ENCODE measurements at regions not wholly inside any gene's neighbourhood (a gene's known extent, or its start where the extent isn't known, plus 50 kb on each side); places are given as distances from the start of the nearest gene placed in this dataset.
A peak's percentile ranks its signal among the peaks of the same experiment; 100 is the strongest.

- Histone ChIP-seq H3K9me3 (ENCODE audit: insufficient read depth, low read depth, low read length) (no peaks in the 10 kb centered on the region), H2AFZ (ENCODE audit: low read length) (no peak overlapping the region), H3F3A (ENCODE audit: low read depth) (no peaks in the 10 kb centered on the region), H3K9me2 (replicated peaks; ENCODE audit: low read depth, low read length) (no peaks in the 10 kb centered on the region), H3K4me3 (ENCODE audit: low read length, poor library complexity, severe bottlenecking) (peak overlapping the region; percentile 44), H3K36me3 (ENCODE audit: insufficient read depth, low read length) (no peaks in the 10 kb centered on the region), H3K4me2 (ENCODE audit: low read depth, low read length, poor library complexity, severe bottlenecking) (peak overlapping the region; percentile 62), H3K27me3 (ENCODE audit: insufficient read depth, low read length, poor library complexity, severe bottlenecking) (no peaks in the 10 kb centered on the region), H3K4me1 (ENCODE audit: insufficient read depth, low read length, poor library complexity, severe bottlenecking) (peaks cover 7% of the 10 kb centered on the region), H3K9ac (ENCODE audit: low read depth, low read length, poor library complexity, severe bottlenecking) (no peak overlapping the region), H4K20me1 (ENCODE audit: insufficient read depth, low read length, poor library complexity, severe bottlenecking) (no peaks in the 10 kb centered on the region), H3K79me2 (ENCODE audit: insufficient read depth, low read length) (no peaks in the 10 kb centered on the region)
- no peak for TF ChIP-seq CTCF (conservative IDR thresholded peaks at IDR 0.05; ENCODE audit: low read length)
- TF ChIP-seq EZH2phosphoT487 (IDR thresholded peaks at IDR 0.05; ENCODE audit: borderline replicate concordance) = no peak
Observed at GRCh38 chr20:50366270-50367103, 143.7 kb upstream of the PTPN1 start.

- no peaks in the 10 kb centered on the region for H3K36me3 ChIP-seq (ENCODE audit: insufficient read depth, low read length)
- peak overlapping the region; percentile 44 for H3K4me3 ChIP-seq (ENCODE audit: low read length, poor library complexity, severe bottlenecking)
- no peak overlapping the region for H3K9ac ChIP-seq (ENCODE audit: low read depth, low read length, poor library complexity, severe bottlenecking)
- H4K20me1 ChIP-seq (ENCODE audit: insufficient read depth, low read length, poor library complexity, severe bottlenecking) = no peaks in the 10 kb centered on the region
- peak overlapping the region; percentile 62 for H3K4me2 ChIP-seq (ENCODE audit: low read depth, low read length, poor library complexity, severe bottlenecking)
- H3K4me1 ChIP-seq (ENCODE audit: insufficient read depth, low read length, poor library complexity, severe bottlenecking) = peaks cover 7% of the 10 kb centered on the region
- H3K9me3 ChIP-seq (ENCODE audit: insufficient read depth, low read depth, low read length) = no peaks in the 10 kb centered on the region
- no peak overlapping the region for H2AFZ ChIP-seq (ENCODE audit: low read length)
- TF ChIP-seq EZH2phosphoT487 (IDR thresholded peaks at IDR 0.05; ENCODE audit: borderline replicate concordance) (no peak), CTCF (conservative IDR thresholded peaks at IDR 0.05; ENCODE audit: low read length) (no peak)
- H3K27me3 ChIP-seq (ENCODE audit: insufficient read depth, low read length, poor library complexity, severe bottlenecking) = no peaks in the 10 kb centered on the region
- no peaks in the 10 kb centered on the region for H3K79me2 ChIP-seq (ENCODE audit: insufficient read depth, low read length)
- H3K9me2 ChIP-seq (replicated peaks; ENCODE audit: low read depth, low read length) = no peaks in the 10 kb centered on the region
- no peaks in the 10 kb centered on the region for H3F3A ChIP-seq (ENCODE audit: low read depth)
Observed at GRCh38 chr20:50367104-50367674, 143.0 kb upstream of the PTPN1 start.

GRCh38 chr20:50367739-50368375, 142.3 kb upstream of the PTPN1 start:
- Histone ChIP-seq H3F3A (ENCODE audit: low read depth) (no peaks in the 10 kb centered on the region), H4K20me1 (ENCODE audit: insufficient read depth, low read length, poor library complexity, severe bottlenecking) (no peaks in the 10 kb centered on the region), H3K9me3 (ENCODE audit: insufficient read depth, low read depth, low read length) (no peaks in the 10 kb centered on the region), H3K4me3 (ENCODE audit: low read length, poor library complexity, severe bottlenecking) (no peak overlapping the region), H3K4me2 (ENCODE audit: low read depth, low read length, poor library complexity, severe bottlenecking) (no peak overlapping the region), H3K9me2 (replicated peaks; ENCODE audit: low read depth, low read length) (no peaks in the 10 kb centered on the region), H3K27me3 (ENCODE audit: insufficient read depth, low read length, poor library complexity, severe bottlenecking) (no peaks in the 10 kb centered on the region), H3K36me3 (ENCODE audit: insufficient read depth, low read length) (no peaks in the 10 kb centered on the region), H3K4me1 (ENCODE audit: insufficient read depth, low read length, poor library complexity, severe bottlenecking) (peaks cover 7% of the 10 kb centered on the region), H3K9ac (ENCODE audit: low read depth, low read length, poor library complexity, severe bottlenecking) (no peak overlapping the region), H2AFZ (ENCODE audit: low read length) (no peak overlapping the region), H3K79me2 (ENCODE audit: insufficient read depth, low read length) (no peaks in the 10 kb centered on the region)
- TF ChIP-seq EZH2phosphoT487 (IDR thresholded peaks at IDR 0.05; ENCODE audit: borderline replicate concordance) (no peak), CTCF (conservative IDR thresholded peaks at IDR 0.05; ENCODE audit: low read length) (no peak)

Data from Loucy (cell line).